ENCODE measurements at regions not wholly inside any gene's neighbourhood (a gene's known extent, or its start where the extent isn't known, plus 50 kb on each side); places are given as distances from the start of the nearest gene placed in this dataset.

DNA sequence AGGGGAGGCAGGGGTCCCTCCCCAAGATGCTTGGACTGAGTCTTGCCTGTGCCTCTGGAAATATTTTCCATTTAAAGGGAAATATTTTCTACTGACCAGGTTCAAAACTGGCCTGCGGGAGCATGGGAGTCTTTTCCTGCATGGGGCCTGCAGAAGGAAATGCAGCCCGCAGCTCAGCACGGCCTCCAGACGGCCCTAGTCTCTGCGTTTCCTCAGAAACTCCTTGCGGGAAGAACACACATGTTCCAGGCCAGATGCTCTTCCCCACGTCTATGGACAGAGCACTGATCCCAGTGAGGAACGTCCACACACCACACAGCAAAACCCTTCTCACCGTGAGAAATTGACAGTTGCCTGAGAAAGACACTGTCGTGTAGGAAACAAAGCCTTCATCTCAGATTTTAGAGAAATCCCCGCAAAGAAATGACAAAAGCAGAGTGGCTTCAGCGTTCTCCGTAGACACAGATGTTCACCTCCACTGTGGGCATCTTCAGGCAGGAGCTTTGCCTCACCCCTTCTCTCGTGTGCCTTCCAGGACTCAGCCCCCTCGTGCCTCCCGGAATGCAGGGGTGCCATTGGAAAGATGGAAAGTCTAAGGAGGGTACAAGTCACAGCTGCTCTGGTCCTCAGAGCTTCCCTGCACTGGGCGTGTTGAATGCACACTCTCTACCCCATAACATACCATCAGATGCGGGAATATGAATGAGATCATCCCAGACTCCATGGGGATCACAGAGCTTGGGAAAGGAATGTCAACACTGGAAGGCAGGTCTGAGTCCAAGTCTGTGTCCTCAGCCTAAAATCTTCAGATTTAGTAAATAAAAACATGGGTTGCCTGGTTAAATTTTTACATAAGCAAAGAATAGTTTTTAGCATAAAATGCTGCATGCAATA is 438.7 kb upstream of the SALL3 start:
- DNase-seq (ENCODE audit: low spot score), result no peak
- no peak for TF ChIP-seq EZH2phosphoT487 (IDR thresholded peaks at IDR 0.05; ENCODE audit: borderline replicate concordance, low read depth, low read length)
- TF ChIP-seq CTCF (conservative IDR thresholded peaks at IDR 0.05; ENCODE audit: low read length), result no peak
- CTCF ChIA-PET (ENCODE audit: unreplicated experiment), result no interaction called here
- Histone ChIP-seq H3K79me2 (ENCODE audit: insufficient read depth, low read depth, low read length) (no peaks in the 10 kb centered on the region), H3K4me1 (ENCODE audit: insufficient read depth, low read length, poor library complexity, severe bottlenecking) (no peaks in the 10 kb centered on the region), H2AFZ (ENCODE audit: low read length) (no peak overlapping the region), H3K9me2 (ENCODE audit: insufficient read depth, low read length) (no peaks in the 10 kb centered on the region), H4K20me1 (ENCODE audit: insufficient read depth, low read length) (no peaks in the 10 kb centered on the region), H3K9me3 (ENCODE audit: low read length) (no peaks in the 10 kb centered on the region), H3K27ac (ENCODE audit: low read depth, low read length, poor library complexity, severe bottlenecking) (no peak overlapping the region), H3K4me2 (ENCODE audit: low read length) (no peak overlapping the region), H3K4me3 (ENCODE audit: low read depth, low read length, poor library complexity, severe bottlenecking) (no peak overlapping the region), H3K36me3 (ENCODE audit: insufficient read depth, low read length) (no peaks in the 10 kb centered on the region)
- intact Hi-C loops (cut with micrococcal nuclease; ENCODE audit: unreplicated experiment), result no loop called here
- POLR2A ChIA-PET, result no interaction called here
- BruUV-seq (replicated peaks), result no TSS peak

- Histone ChIP-seq H3K4me1 (ENCODE audit: insufficient read depth, low read length, poor library complexity, severe bottlenecking) (no peaks in the 10 kb centered on the region), H3K4me2 (ENCODE audit: low read length) (no peak overlapping the region), H2AFZ (ENCODE audit: low read length) (no peak overlapping the region), H3K27ac (ENCODE audit: low read depth, low read length, poor library complexity, severe bottlenecking) (no peak overlapping the region), H3K79me2 (ENCODE audit: insufficient read depth, low read depth, low read length) (no peaks in the 10 kb centered on the region), H3K9me2 (ENCODE audit: insufficient read depth, low read length) (no peaks in the 10 kb centered on the region), H3K9me3 (ENCODE audit: low read length) (no peaks in the 10 kb centered on the region), H3K36me3 (ENCODE audit: insufficient read depth, low read length) (no peaks in the 10 kb centered on the region), H3K4me3 (ENCODE audit: low read depth, low read length, poor library complexity, severe bottlenecking) (no peak overlapping the region), H4K20me1 (ENCODE audit: insufficient read depth, low read length) (no peaks in the 10 kb centered on the region)
- POLR2A ChIA-PET, result no interaction called here
- no TSS peak for BruUV-seq (replicated peaks)
- CTCF ChIA-PET (ENCODE audit: unreplicated experiment), result no interaction called here
- DNase-seq (ENCODE audit: low spot score), result no peak
- intact Hi-C loops (cut with micrococcal nuclease; ENCODE audit: unreplicated experiment), result no loop called here
- TF ChIP-seq CTCF (conservative IDR thresholded peaks at IDR 0.05; ENCODE audit: low read length), result no peak
- TF ChIP-seq EZH2phosphoT487 (IDR thresholded peaks at IDR 0.05; ENCODE audit: borderline replicate concordance, low read depth, low read length), result no peak
These were observed 437.4 kb upstream of the SALL3 start for GRCh38 chr18:78542204-78542603.

DNA sequence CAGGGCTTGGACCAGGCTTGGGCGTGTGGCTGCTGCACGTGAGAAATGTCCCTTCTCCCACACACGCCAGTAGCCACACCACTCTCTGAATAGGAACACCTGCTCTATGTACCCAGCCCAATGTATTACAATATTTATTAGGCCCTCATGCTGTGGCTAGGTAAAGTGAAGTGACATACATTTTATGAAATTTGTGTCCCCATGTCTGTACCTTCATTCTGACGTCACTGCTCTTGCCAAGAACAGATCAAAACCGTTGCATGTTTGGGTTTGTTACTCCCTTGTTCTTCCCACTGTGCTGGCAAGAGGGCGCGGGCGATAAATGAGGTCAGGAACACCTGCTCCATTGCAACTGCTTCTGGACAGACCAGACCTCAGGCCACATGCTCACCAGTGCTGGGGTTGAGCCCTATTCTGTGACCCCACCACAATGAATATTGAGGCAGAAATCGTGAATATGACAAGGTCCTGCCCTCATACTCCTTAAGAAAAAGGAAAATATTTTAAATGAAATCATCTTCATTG is 436.4 kb upstream of the SALL3 start:
- H2AFZ ChIP-seq (ENCODE audit: low read length), result no peak overlapping the region
- no peaks in the 10 kb centered on the region for H3K36me3 ChIP-seq (ENCODE audit: insufficient read depth, low read length)
- ChIA-PET POLR2A (no interaction called here), CTCF (ENCODE audit: unreplicated experiment) (no interaction called here)
- H3K4me2 ChIP-seq (ENCODE audit: low read length), result no peak overlapping the region
- no TSS peak for BruUV-seq (replicated peaks)
- H4K20me1 ChIP-seq (ENCODE audit: insufficient read depth, low read length), result no peaks in the 10 kb centered on the region
- H3K4me3 ChIP-seq (ENCODE audit: low read depth, low read length, poor library complexity, severe bottlenecking), result no peak overlapping the region
- intact Hi-C loops (cut with micrococcal nuclease; ENCODE audit: unreplicated experiment), result no loop called here
- no peaks in the 10 kb centered on the region for H3K9me3 ChIP-seq (ENCODE audit: low read length)
- no peaks in the 10 kb centered on the region for H3K4me1 ChIP-seq (ENCODE audit: insufficient read depth, low read length, poor library complexity, severe bottlenecking)
- H3K27ac ChIP-seq (ENCODE audit: low read depth, low read length, poor library complexity, severe bottlenecking), result no peak overlapping the region
- TF ChIP-seq CTCF (conservative IDR thresholded peaks at IDR 0.05; ENCODE audit: low read length) (no peak), EZH2phosphoT487 (IDR thresholded peaks at IDR 0.05; ENCODE audit: borderline replicate concordance, low read depth, low read length) (no peak)
- no peaks in the 10 kb centered on the region for H3K9me2 ChIP-seq (ENCODE audit: insufficient read depth, low read length)
- H3K79me2 ChIP-seq (ENCODE audit: insufficient read depth, low read depth, low read length), result no peaks in the 10 kb centered on the region
- no peak for DNase-seq (ENCODE audit: low spot score)
